Stimulated activated CD4-positive, alpha-beta T cell treated with anti-CD3 and anti-CD28 coated beads, Interleukin-15, amount 100 ng/mL, for 48 hours (primary cell): ENCODE measurements at regions not wholly inside any gene's neighbourhood (a gene's known extent, or its start where the extent isn't known, plus 50 kb on each side); places are given as distances from the start of the nearest gene placed in this dataset.
A peak's percentile ranks its signal among the peaks of the same experiment; 100 is the strongest.
"Not testable (repeated sequence)": the region's sequence is repeated elsewhere in the genome, so short reads cannot be mapped to it uniquely, and the experiment has no call there.

ENCODE experiments used
- DNase-seq, 2 donors: peaks; one replicate each; pipeline ENCODE4 v3.0.0-alpha.2; 2020; ENCODE audit warnings: low read depth in 2 of 2

DNA sequence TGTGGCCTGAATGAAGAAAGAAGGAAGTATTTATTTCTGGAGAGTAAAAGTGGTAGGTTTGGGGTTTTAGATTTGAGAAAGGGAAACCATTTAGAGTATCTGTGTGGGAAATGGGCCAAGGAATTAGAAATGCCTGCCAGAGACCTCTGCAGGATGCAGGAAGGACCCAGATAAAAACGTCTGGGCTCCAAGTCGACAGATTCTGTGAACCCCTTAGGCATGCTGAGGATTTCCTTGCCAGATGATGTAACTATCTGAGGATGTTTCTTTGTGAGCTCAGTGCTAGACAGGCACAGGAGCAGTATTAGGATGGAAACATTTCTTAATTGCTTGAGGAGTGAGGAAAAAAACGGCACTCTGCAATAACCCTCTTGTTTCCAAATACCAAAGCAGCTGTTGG lies 251.8 kb upstream of the DMRT1 start:
- DNase-seq, result no peak

DNA sequence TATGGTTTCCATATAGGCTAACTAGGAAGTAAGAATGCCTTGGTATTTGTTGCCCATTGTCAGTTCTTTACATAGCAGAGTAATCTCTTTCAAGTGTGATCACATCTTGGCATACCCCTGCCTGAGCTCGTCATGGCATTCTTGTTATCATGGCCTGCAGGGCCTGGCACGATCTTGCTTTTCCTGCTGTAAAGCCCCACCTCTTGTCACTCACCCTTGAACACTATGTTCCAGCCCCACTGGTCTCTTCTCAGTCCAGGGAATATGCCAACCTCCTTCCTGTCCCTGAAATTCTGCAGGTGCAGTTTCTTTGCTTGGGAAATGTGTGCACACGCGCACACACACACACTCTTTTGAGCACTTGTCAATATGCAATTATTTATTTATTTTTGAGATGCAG lies 250.2 kb upstream of the DMRT1 start:
- no peak for DNase-seq

DNA sequence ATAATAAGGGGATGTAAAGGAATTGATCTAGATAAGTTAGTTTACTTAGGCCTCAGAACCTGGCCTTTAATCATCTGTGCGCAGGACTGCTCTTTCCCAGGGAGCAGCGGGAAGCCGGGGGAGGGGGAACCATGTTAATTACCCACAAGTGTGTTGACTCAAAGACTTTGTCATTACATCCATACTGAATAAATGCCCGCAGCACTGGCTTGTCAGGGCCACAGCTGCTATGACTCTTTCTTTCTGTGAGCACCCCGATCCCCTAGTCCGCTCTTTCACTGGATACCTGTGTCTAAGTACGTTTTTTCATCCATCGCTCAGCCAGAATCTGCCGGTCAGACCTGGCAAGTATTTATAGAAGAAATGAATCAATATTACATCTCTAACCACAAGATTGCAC lies 249.3 kb upstream of the DMRT1 start:
- DNase-seq, result no peak

DNA sequence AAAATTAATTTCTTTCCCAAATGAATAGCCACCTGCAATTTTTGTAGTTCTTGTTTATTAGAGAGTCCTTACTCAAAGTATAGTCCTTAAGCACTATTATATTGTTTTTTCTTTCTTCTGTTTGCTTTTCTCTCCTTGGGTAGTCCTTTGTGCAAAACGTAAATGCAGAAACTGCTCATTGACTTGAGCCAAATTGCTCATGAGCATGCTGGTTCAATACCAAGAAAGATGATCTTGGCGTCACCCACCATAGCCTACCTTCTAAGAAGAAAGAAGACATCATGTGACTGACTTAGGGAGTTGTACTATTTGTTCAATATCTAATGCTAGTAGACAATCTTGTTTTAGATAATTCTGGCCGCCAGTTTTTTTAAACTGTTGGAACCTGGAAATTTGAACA lies 248.8 kb upstream of the DMRT1 start:
- no peak for DNase-seq

DNA sequence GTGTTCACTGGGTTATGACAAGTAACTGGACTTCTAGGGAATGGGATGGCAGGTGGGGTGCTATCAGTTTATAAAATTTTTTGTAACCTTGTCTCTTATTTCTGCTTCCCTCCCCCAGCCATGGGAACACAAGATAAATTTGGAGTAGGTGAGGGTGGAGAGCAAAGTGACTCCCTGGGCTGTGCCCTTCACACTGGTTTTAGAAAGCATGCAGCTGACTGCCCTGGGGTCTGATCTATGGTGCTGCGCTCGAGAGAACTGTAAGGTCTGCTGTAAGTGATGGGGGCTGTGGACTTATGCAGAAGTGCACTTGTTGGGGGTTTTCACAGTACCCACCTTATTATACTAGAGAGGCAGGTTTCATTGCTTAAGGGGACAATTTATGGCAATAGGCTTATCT lies 247.7 kb upstream of the DMRT1 start:
- DNase-seq, result no peak

DNA sequence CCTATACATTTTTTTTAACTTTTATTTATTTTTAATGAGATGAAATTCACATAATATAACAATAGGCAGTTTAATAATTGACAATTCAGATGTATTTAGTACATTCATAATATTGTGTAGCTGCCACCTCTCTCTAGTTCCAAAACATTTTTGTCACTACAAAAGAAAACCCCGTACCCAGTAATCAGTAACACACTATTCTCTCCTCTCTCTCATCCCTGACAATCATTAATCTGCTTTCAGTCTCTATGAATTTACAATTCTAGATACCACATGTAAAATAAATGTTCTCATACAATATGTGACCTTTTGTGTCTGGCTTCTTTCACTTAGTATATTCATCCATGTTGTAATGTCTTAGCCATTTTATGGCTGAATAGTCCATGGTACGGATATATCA lies 244.8 kb upstream of the DMRT1 start:
- DNase-seq, result no peak

DNA sequence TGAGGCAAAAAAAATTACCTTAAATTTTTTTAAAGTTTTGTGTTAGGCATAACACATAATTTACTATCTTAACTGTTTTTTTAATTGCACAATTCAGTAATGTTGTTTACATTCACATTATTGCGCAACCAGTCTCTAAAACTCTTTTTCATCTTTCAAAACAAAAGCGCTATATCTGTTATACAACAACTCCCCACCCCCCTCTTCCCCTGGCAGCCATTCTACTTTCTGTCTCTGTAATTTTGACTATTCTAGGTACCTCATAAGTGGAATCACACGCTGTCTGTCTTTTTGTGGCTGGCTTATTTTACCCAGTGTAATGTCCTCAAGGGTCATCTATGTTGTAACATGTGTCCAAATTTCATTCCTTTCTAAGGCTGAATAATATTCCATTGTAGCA lies 241.5 kb upstream of the DMRT1 start:
- DNase-seq, result no peak

DNA sequence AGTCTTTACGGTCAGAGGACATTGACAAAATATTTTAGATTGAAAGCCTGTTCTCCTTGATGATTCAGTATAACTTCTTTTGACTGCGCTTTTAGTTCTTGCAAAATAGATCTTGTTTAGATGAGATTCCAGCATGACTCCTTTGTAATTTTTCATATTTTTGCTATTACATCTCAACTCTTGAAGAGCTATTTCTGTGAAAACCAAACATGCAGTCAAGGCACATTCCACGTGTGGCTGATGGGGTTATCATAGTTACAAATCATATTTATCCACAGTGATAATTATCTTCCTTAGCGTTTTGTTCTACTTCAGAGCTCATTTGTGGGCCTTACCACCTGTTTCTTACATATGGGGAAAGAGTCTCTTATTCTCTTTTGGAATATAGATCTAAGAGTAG lies 238.8 kb upstream of the DMRT1 start:
- DNase-seq, result no peak

DNA sequence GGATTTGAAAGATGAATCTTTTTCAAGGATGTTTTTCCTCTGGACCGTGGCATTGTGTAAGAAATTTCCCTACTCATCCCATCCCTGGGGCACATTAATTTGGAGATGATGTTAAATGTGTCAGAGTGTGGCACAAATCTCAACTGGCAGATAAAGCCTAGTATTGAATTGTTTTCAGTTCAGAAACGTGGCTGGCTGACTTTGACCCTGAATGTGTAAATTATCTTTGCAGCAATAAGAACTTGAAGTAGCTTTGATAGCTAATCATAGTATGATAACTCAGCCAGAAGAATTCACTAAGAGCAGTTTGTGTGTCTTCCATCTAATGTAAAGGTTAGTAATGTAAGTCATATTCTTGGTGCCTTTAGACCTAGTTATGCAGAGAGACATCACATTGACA lies 238.4 kb upstream of the DMRT1 start:
- no peak for DNase-seq

DNA sequence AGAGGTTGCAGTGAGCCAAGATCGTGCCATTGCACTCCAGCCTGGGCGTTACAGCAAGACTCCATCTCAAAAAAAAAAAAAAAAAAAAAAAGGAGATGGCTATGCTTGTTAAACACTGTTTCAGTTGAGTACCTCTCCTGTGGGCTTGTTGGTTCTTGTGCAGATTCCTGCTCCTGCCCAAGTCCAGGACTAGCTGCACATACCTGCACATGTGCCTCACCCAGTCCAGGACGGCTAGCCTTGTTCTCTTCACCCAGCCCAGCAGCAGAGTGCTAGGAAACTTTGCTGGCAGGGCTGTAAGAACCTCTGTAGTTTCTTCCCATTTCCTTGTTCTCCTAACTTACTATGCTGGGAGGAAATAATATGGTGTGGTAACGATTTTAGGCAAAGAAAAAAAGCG lies 234.1 kb upstream of the DMRT1 start:
- no peak for DNase-seq

DNA sequence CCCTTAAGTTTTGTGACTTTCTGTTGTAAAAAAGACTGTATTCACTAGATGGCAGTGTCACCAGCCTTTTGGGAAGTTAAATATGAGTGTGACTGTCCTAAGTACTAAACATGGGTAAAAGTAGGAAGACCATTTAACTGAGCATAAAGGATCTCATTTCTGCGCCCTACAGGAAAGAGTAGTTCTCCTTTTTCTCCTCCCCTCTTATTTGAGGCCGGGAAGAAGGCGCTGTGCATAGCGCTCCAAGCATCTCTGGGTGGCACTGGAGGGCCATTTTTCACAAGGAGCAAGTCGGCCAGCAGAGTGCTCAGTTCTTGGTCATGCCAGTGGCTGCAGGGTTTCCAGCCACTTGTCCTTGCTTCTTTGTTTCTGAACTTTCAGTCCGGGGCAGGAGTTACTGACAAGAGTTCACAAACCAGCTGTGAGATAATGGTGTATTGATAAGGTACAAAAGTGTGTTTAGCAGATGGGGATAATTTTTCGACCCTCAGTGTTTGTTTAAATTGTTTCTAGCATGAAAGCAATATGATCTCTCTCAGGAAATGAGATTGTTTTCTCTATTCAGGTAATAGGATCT lies 227.6 kb upstream of the DMRT1 start:
- peak in 1 of 2 donors; percentile 27 for DNase-seq

DNA sequence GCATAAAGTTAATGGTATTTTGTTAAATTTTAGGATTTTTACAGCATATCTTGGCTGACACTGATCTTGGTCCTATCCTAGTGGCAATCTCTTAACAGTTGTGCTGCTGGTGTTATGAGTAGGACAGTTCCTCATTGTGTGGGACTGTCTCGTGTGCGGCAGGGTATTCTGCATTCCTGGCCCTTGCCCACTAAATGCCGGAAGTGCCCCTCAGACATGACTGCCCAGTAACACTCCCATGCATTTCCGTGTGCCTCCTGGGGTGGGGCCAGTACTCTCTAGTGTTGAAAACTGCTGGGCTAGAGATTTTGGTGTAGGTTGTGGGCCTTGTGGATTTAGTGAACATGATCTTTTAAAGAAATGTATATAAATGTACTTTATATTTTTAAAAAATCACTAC lies 227.1 kb upstream of the DMRT1 start:
- DNase-seq, result no peak

DNA sequence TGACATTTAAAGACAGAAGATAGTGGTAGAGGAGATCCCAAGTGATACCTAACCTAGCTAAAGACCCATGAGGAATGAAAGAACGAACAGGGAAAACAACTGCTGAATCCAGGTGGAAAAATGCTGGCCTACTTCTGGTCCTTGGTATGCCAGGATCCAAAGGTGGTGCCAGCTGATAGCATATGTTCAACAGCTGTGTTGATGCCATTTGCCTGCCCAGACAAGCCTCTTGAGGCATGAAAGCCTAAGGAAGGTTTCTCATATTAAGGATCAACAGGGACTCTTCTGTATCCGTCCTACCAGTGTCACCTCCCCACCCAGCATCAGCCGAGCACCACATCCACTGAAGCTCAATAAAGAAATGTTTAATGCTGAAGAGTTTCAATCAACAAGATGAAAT lies 225.7 kb upstream of the DMRT1 start:
- no peak for DNase-seq

DNA sequence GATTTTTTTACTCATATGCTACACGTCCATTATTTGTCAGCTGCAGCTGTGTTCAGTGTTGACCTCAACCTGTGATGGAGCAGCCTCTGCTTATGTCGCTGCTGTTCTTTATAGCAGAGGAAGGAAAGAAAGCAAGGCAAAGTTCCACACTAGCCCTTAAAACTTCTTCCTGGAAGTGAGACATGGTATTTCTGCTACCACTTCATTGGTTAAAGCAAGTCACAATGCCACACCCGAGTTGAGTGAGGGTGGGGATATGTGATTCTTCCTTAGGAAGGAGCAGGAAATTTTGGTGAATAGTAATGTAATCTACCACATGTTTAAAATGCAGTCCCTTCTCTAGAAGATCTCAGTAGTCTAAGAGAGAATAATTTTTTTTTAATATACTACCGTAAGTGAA lies 224.8 kb upstream of the DMRT1 start:
- no peak for DNase-seq

DNA sequence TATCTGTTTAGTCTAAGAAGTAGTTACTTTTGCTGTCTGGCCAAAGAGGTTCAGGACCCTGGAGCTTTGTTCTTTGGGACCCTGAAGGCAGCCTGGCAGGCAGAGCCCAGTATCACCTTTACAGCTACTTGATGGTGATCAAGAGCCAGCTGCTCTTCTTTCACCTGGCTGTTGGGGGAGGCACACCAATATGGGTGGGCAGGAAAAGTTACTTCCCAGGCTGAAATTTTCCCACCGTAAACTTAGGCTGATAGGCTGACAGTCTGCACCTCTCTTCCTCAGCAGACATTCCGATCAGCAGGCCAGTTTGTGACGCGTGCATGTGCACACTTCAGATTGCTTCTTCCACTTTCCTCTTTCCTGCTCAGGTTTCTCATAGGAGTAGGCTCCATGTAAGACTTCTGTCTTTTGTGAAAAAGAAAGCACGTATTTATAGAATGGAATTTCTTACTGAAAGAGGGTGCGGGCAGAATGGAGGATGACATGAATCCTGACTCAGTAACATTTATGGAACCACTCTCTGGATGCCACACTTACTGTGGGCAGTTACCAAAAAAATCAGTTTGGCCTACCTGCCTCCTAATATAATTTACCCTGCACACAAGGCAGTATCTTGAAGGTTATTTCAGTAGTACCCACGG lies 223.9 kb upstream of the DMRT1 start:
- DNase-seq, result no peak

DNA sequence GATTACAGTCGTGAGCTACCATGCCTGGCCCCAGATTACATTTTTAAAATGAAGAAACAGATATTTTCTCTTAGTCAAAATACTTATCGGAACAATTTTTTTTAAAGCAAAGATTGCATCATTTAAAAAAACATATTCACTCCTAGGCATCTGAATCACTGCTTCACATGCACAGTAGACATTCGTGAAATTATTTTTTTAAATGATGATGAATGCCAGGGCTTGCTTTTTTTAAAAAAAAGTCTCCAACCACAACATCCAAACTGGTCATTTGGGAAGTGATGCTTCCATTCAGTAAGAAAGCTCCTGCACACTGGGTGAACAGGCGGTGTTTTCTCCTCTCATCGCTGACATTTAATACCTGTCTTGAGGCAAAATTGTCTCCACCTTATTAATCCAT lies 223.0 kb upstream of the DMRT1 start:
- no peak for DNase-seq

DNA sequence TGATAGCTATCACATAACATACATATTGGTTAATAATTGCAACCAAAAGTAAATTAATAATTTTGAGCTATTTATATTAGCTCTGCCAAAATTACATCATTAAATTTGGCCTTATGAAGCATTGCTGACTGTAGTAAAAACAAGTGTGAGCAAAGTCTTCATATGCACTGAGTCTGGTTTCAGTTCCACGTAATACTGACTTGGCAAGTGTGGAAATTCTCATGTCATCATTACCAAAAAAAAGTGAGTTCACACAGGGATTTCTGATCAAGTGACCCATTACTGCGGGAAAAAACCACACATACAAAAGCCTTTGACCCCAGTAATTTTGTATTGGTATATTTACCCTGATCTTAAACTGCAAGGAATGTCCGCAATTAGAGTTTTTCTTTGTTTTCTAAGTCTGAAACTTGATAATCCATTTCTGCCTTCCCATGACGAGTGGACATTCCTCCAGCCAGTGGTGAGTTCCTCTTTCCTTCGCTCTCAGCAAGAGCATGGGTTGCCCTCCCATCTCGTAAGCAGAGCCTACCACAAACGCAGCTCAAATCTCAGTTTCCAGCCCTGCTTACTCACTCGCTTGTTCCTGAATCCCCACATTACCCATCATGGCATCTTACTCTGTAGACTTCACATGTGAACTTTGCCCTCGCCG lies 220.2 kb upstream of the DMRT1 start:
- DNase-seq, result no peak

DNA sequence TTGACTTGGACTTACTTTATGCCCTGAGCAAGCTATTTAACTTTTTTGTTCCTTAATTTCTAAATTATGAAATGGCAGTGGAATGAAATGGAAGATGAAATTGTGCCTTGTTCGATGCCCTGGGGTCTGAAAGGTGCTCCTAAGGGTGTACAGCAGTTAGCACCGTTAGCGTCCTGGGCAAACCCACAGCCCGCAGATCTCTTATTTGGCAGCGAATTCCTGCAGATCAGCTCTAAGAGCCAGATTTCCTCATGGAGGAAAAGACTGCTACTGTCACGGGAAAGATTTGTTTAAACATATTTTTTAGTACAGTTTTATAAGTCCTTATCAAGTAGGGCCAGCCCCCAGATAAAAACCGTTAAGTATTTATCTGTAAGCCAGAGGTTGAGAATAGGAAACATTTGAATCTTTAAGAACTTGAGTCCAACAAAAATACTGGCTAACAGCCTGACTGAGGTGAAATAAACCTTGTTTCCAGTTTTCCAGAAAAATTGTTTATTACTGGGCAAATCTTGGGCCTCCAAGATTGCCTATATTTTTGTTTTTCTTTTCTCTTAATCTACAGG lies 216.5 kb upstream of the DMRT1 start:
- DNase-seq, result no peak

DNA sequence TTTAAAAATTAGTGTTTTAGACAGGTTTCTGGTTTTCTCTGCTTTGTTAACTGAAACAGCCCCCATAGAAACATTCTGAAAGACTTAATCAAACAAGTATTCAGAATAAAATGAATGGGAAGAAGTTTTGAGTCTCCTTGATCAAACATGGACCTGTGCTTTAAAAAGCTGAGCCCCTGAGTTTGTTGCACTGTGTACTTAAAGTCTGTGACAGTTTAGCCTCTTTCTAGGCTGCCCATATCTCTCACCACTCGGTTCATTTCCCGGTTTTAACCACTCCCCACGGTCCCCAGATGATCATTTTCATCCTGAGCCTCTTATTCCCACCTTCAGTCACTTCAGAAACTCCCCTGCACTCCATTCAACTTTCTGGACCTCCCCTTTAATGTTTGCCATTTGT lies 215.9 kb upstream of the DMRT1 start:
- no peak for DNase-seq

DNA sequence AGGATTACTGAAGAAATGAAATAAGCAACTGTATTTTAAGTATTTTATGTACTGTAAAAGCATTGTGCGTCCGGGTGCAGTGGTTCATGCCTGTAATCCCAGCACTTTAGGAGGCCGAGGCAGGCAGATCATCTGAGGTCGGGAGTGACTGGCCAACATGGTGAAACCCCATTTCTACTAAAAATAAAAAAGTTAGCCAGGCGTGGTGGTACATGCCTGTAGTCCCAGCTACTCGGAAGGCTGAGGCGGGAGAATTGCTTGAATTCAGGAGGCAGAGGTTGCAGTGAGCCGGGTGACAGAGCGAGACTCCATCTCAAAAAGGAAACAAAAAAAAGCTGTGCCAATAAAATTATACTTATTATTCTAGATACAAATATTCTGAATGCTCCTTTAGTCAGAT lies 215.4 kb upstream of the DMRT1 start:
- DNase-seq, result not testable (repeated sequence)

DNA sequence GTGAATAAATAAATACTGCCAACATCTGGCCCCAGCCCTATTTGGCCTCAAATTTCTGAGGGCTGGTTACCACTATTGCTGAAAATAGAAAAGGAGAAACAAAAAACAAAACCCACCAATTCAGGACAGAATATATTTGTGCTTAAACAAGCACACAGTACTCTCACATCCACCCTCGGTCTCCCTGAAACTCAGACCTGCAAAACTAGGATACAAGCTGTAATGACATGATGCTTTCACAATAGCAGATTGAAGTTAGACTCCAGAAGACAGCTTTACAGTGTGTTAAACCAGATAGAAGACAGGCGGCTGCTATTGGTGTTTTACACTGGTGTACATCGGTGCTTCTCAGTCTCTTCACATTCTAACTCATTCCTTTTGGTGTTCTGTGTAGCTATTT lies 214.9 kb upstream of the DMRT1 start:
- no peak for DNase-seq

DNA sequence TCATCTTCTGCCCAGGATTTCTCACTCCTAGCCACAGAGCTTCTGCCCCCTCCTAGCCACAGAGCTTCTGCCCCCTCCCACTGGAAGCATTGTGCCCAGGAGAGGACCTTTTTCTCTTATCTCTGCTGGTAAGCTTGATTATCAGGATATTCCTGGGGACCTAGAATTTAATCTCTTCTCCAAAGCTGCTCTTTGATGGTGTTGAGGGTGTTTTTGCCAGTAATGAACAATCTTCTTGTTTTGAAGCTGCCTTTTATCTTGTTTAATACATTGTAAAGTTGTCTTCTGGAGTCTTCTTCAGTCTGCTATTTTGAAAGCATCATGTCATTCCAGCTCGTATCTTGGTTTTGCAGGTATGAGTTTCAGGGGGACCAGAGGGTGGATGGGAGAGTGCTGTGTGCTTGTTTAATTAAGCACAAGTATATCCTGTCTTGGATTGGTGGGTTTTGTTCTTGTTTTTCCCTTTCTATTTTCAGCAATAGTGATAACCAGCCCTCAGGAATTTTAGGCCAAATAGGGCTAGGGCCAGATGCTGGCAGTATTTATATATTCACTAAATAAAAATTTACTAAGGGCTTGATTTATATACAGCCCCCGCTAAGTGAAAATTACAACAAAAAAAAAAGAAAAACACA lies 214.0 kb upstream of the DMRT1 start:
- no peak for DNase-seq

DNA sequence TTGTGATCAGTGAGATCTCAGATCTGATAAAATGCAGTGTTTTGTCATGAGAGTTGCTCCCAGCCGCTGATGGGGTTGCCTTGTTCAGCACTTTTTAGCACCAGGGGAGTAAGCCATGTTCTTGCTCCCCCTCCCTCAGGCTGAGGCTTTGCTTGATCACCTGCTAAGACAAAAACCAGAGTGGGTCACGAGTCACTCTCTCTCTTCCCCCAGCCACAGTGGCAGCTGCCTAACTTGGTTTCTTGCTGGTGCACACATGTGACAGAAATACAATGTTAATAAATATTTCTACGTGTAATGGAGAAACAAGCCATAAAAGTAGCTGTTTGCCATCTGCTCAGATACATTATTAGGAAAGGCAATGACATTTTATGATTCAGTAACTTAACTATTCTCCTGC lies 212.4 kb upstream of the DMRT1 start:
- no peak for DNase-seq
